ENCODE measurements at regions not wholly inside any gene's neighbourhood (a gene's known extent, or its start where the extent isn't known, plus 50 kb on each side); places are given as distances from the start of the nearest gene placed in this dataset.

DNA sequence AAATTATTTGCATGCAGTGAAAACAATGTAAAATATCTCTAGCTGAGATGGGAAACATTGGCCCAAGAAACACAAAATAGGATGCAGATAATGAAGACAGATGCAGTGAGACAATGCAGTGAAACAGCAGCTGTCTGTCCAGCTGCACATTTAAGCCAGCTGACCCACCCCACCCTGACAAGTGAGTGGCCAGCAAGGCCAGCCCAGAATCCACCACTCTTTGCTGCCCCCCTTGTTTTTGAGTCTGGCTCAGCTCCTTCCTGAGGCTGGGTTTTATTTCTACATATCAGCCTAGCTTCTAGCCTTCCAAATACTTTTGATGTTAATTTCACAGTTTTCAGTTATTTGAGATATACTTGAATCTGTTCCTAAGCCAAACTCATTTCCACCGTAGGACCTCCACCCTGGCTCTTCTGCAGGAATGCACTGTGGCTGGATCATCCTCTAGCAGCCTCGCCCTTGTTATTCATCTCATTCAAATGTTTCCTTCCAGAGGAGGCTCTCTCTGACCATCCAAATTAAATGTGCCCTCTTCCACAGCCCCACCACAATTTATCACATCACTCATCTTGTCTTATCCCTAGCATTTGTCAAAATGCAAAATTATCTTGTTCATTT, 154.1 kb upstream of the POU2AF2 start:
- no peak for DNase-seq

- DNase-seq, result no peak
Observed at GRCh38 chr11:111089759-111090158, 155.8 kb upstream of the POU2AF2 start.

DNA sequence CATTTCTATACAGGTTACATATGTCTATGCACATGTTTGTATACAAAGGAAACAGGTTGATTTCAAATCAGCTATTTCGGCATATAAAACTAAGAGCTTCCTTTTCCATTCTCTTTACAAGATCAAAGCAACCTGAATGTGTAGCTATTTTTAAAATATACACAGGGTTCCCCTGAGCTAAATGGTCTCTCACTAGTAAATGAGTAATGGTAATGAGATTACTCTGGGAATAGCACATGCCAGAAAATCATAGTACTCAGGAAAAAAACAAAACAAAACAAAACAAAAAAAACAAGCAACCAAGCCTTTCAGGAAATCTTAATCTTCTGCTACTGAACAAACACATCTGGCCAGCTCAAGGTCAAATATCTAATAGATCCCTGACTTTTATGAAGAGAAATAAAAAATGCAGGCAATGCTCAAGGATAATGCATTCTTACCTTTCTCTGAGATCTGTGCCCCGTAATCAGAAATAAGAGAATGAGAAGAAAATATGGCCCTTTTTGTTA, 156.6 kb upstream of the POU2AF2 start:
- DNase-seq, result no peak

- DNase-seq, result no peak
Observed at GRCh38 chr11:111086058-111086457, 159.5 kb upstream of the POU2AF2 start.

GRCh38 chr11:111082664-111083063, 162.9 kb upstream of the POU2AF2 start:
- no peak for DNase-seq

GRCh38 chr11:111081021-111081511, 164.5 kb upstream of the POU2AF2 start:
- DNase-seq, result no peak

GRCh38 chr11:111077530-111078322, 167.8 kb upstream of the POU2AF2 start:
- DNase-seq, result no peak

DNA sequence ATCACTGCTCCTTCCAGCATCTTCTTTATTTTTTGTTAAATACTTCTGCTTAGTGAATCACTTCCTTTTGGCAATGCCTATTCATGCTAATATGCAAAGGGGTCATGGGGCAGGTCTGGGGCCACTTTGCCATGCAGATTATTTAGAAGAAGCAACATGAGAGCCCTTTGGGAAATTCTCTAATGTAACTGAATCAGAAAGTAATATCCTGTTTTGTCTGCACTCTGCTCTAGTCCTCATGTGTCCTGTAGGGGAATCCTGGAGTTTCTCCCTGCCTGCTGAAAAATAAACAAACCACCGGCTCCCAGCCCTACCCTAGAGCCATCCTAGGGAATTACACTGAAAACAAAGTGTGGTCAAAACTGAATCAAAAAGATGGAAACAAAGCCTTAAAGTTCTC, 176.5 kb upstream of the POU2AF2 start:
- peak; percentile 22 for DNase-seq

GRCh38 chr11:111067994-111068393, 177.5 kb upstream of the POU2AF2 start:
- no peak for DNase-seq

GRCh38 chr11:111066846-111067245, 178.7 kb upstream of the POU2AF2 start:
- no peak for DNase-seq

GRCh38 chr11:111063726-111064517, 181.6 kb upstream of the POU2AF2 start:
- peak; percentile 41 for DNase-seq

GRCh38 chr11:111062420-111062819, 183.1 kb upstream of the POU2AF2 start:
- DNase-seq, result no peak

GRCh38 chr11:111059726-111060125, 185.8 kb upstream of the POU2AF2 start:
- peak; percentile 41 for DNase-seq

GRCh38 chr11:111049131-111049530, 196.4 kb upstream of the POU2AF2 start:
- no peak for DNase-seq

DNA sequence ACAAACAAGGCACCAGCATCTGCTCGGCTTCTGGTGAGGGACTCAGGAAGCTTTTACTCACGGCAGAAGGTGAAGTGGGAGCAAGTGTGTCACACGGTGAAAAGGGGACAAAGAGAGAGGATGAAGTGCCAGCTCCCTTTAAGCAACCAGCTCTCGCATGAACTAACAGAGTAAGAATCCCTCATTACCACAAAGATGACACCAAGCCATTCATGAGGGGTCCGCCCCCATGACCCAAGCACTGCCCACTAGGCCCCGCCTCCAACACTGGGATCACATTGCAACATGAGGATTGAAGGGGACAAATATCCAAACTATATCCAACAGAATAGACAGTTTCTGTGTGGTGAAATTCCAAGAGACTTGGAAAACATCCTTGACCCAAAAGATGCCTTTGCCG, 198.2 kb upstream of the POU2AF2 start:
- peak; percentile 5 for DNase-seq

- peak; percentile 42 for DNase-seq
Observed at GRCh38 chr11:111046291-111046690, 199.2 kb upstream of the POU2AF2 start.

- DNase-seq, result no peak
Observed at GRCh38 chr11:111045874-111046273, 199.7 kb upstream of the POU2AF2 start.

GRCh38 chr11:111045407-111045803, 200.1 kb upstream of the POU2AF2 start:
- DNase-seq, result no peak

DNA sequence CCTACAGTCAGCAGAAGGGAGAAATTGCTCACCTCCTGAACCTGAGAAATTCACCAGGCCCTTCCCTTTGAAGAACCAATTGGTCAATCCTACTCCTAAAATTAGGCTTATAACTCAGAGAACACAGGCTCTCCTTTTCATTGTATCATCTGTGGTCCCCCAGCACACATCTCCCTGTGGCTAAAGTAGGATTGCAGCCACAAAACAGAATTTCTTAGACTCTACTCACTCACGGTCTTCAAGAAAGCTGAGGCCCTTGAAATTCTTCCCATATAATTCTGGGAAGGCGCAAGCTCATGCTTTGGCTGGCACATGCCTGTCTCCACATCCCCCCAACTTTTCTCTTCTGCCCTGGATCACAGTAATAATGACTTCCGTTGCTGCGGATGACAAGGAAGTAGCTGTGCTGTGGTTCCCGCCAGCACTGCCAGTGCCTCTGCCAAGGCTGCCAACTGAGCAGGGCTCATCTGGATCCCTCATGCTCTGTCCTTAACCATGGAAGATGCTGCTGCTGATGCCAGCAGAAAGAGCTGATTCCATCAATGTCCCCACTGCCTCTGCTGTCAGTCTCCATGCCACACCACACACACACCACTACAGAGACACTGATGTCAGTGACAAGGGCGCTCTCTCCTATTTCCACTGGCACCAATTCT, 200.6 kb upstream of the POU2AF2 start:
- DNase-seq, result no peak

GRCh38 chr11:111039982-111040381, 205.5 kb upstream of the POU2AF2 start:
- DNase-seq, result no peak

GRCh38 chr11:111035746-111036145, 209.8 kb upstream of the POU2AF2 start:
- DNase-seq, result no peak

DNA sequence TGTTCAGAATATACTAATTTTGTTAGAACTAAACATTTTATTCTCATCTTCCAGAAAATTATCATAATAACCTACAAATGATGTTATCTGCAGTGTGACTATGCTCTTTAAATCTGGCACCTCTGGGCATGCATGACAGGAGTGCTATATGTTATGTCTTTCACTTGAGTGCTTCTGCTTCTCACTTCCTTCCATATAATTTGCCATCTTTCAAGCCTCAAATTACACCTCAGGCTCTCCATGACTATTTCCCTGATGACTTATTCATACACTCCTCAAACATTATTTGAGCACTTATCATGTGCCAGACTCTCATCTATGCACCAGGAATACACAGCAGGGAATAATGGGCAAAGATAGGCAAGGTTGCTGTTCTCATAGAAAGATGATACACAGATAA, 219.3 kb upstream of the POU2AF2 start:
- DNase-seq, result no peak

DNA sequence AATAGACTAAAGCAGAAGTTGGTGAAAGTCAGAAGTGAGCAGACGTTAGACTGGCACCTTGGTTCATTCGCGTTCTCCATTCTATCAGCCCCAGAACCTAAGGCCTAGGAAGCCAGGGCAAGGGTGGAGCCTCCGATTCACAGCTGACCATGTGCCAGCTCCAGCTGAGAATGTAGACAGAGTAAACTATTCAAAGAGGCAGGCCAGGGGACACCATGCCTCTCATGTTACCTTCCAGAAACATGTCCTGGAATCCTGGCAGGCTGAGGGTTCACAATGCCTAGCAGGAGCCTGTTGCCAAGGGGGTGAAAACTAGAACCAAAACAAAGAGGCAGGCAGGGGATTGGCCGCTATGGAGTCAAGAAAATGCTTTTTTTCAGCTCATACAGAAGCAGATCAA, 224.4 kb upstream of the POU2AF2 start:
- no peak for DNase-seq
